BJ (cell line): ENCODE measurements at regions not wholly inside any gene's neighbourhood (a gene's known extent, or its start where the extent isn't known, plus 50 kb on each side); places are given as distances from the start of the nearest gene placed in this dataset.

ENCODE experiments used
- CTCF ChIA-PET: fragments of 350-600 bp; formaldehyde crosslinking; extraction: SDS; loops from one replicate; lab custom pipeline; 2021; ENCODE audit warnings: antibody characterized with exemption, inconsistent platforms; lab: Yijun Ruan, JAX
- POLR2A ChIA-PET: fragments of 300-600 bp; sonication (Branson Sonifier 250); formaldehyde crosslinking; extraction: SDS; loops from one replicate; lab custom pipeline; 2021; ENCODE audit warnings: antibody characterized with exemption; lab: Charles Lee
- DNase-seq: peaks from one replicate; pipeline ENCODE4 v3.0.0-alpha.2; 2011; ENCODE audit warnings: low read depth
- H3K27me3 ChIP-seq: 2 replicates; pipeline ENCODE4 v1.6.0; 2011; ENCODE audit warnings: low read length; ENCODE audit not compliant: control insufficient read depth, insufficient read depth
- H3K36me3 ChIP-seq: 2 replicates; pipeline ENCODE4 v1.5.1; 2011; ENCODE audit warnings: low read length; ENCODE audit not compliant: control insufficient read depth, insufficient read depth
- H3K4me3 ChIP-seq: 2 replicates; pipeline ENCODE4 v1.5.1; 2011; ENCODE audit warnings: low read depth, mild to moderate bottlenecking, control low read depth, low read length
- TF ChIP-seq, protein P1 (sequence below): IDR thresholded peaks from 2 replicates; pipeline ENCODE4 v1.5.1; 2011; ENCODE audit warnings: low read depth, mild to moderate bottlenecking, control low read depth, inconsistent platforms, low read length, moderate library complexity; ENCODE audit not compliant: insufficient read depth

- Histone ChIP-seq H3K4me3 (no peak overlapping the region), H3K36me3 (no peaks in the 10 kb centered on the region), H3K27me3 (no peaks in the 10 kb centered on the region)
- TF ChIP-seq, protein P1, sequence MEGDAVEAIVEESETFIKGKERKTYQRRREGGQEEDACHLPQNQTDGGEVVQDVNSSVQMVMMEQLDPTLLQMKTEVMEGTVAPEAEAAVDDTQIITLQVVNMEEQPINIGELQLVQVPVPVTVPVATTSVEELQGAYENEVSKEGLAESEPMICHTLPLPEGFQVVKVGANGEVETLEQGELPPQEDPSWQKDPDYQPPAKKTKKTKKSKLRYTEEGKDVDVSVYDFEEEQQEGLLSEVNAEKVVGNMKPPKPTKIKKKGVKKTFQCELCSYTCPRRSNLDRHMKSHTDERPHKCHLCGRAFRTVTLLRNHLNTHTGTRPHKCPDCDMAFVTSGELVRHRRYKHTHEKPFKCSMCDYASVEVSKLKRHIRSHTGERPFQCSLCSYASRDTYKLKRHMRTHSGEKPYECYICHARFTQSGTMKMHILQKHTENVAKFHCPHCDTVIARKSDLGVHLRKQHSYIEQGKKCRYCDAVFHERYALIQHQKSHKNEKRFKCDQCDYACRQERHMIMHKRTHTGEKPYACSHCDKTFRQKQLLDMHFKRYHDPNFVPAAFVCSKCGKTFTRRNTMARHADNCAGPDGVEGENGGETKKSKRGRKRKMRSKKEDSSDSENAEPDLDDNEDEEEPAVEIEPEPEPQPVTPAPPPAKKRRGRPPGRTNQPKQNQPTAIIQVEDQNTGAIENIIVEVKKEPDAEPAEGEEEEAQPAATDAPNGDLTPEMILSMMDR: no peak
- no peak for DNase-seq
- CTCF ChIA-PET: interaction anchor here (0.6 kb wide), 1 partner anchor 154 kb away, joined by 4 read pairs; no protein-coding TSS in a partner anchor
- POLR2A ChIA-PET: no interaction called here
Measured at GRCh38 chr15:94749811-94750617, 518.7 kb downstream of the MCTP2 start.

GRCh38 chr15:94760348-94760747 lies 529.0 kb downstream of the MCTP2 start:
- ChIA-PET POLR2A (no interaction called here), CTCF (no interaction called here)
- Histone ChIP-seq H3K27me3 (no peaks in the 10 kb centered on the region), H3K36me3 (no peaks in the 10 kb centered on the region), H3K4me3 (no peak overlapping the region)
- TF ChIP-seq, protein P1: no peak
- DNase-seq: no peak

GRCh38 chr15:94761574-94761973 lies 530.2 kb downstream of the MCTP2 start:
- ChIA-PET CTCF (no interaction called here), POLR2A (no interaction called here)
- Histone ChIP-seq H3K27me3 (no peaks in the 10 kb centered on the region), H3K4me3 (no peak overlapping the region), H3K36me3 (no peaks in the 10 kb centered on the region)
- DNase-seq: no peak
- TF ChIP-seq, protein P1: no peak

GRCh38 chr15:94769089-94769488 lies 537.7 kb downstream of the MCTP2 start:
- Histone ChIP-seq H3K36me3 (no peaks in the 10 kb centered on the region), H3K4me3 (no peak overlapping the region), H3K27me3 (no peaks in the 10 kb centered on the region)
- POLR2A ChIA-PET: no interaction called here
- CTCF ChIA-PET: no interaction called here
- TF ChIP-seq, protein P1: no peak
- DNase-seq: no peak

- ChIA-PET POLR2A (no interaction called here), CTCF (no interaction called here)
- DNase-seq: no peak
- no peak overlapping the region for H3K4me3 ChIP-seq
- H3K36me3 ChIP-seq: no peaks in the 10 kb centered on the region
- TF ChIP-seq, protein P1: no peak
- no peaks in the 10 kb centered on the region for H3K27me3 ChIP-seq
Measured at GRCh38 chr15:94770199-94770598, 538.8 kb downstream of the MCTP2 start.
